Endothelial cell of umbilical vein (primary cell): ENCODE measurements at regions not wholly inside any gene's neighbourhood (a gene's known extent, or its start where the extent isn't known, plus 50 kb on each side); places are given as distances from the start of the nearest gene placed in this dataset.

Experiments used
- BruUV-seq: library from RNA; stranded (reverse); fragments of 400-500 nt; replicated peaks from 2 replicates; lab custom pipeline; 2021; lab: Mats Ljungman, UMichigan
- CTCF ChIA-PET: fragments of 300-600, 350-600 bp; sonication (Branson Sonifier 250); formaldehyde crosslinking; loops from one replicate; lab custom pipeline; 2021; ENCODE audit warnings: antibody characterized with exemption, inconsistent platforms; lab: Charles Lee
- POLR2A ChIA-PET: fragments of 300-600, 350-600 bp; sonication (Branson Sonifier 250); formaldehyde crosslinking; loops from one replicate; lab custom pipeline; 2021; ENCODE audit warnings: antibody characterized with exemption, inconsistent platforms; lab: Charles Lee
- DNase-seq: peaks from one replicate; pipeline ENCODE4 v3.0.0-alpha.2; 2011; ENCODE audit warnings: low read depth, low spot score
- FAIRE-seq: peaks from 2 replicates; lab custom pipeline; 2011; peaks lifted over from hg19 to GRCh38; lab: Jason Lieb, UNC
- H2AFZ ChIP-seq: 2 replicates; pipeline ENCODE4 v1.6.0; 2012; ENCODE audit warnings: low read depth, low read length, control low read depth, inconsistent platforms
- H3K27ac ChIP-seq: 2 replicates; pipeline ENCODE4 v1.5.1; 2011; ENCODE audit warnings: low read depth, mild to moderate bottlenecking, control low read depth, low read length, moderate library complexity; ENCODE audit not compliant: insufficient read depth
- H3K27me3 ChIP-seq, 2 experiments: 2 replicates each; pipeline versions ENCODE4 v1.6.0 to v1.6.1; 2011; ENCODE audit warnings: low read length in 2 of 2, mixed read lengths in 1 of 2; ENCODE audit not compliant: control insufficient read depth in 2 of 2, insufficient read depth in 2 of 2
- H3K36me3 ChIP-seq, 2 experiments: 2 replicates in 1 of 2; 3 replicates in 1 of 2; pipeline ENCODE4 v1.5.1; 2011; ENCODE audit warnings: low read length in 2 of 2, mild to moderate bottlenecking in 1 of 2, moderate library complexity in 1 of 2; ENCODE audit not compliant: control insufficient read depth in 2 of 2, insufficient read depth in 2 of 2; ENCODE audit errors: extremely low read depth in 1 of 2
- H3K4me1 ChIP-seq: 3 replicates; pipeline ENCODE4 v1.5.1; 2011; ENCODE audit warnings: mild to moderate bottlenecking, low read length; ENCODE audit not compliant: control insufficient read depth, insufficient read depth; ENCODE audit errors: extremely low read depth
- H3K4me2 ChIP-seq: 2 replicates; pipeline ENCODE4 v1.6.1; 2011; ENCODE audit warnings: low read length, control low read depth, mixed read lengths; ENCODE audit not compliant: insufficient read depth
- H3K4me3 ChIP-seq, 3 experiments: fragments of 200-600 bp in 1 of 3; sonication (generic), shearing (Covaris generic) in 1 of 3; replicated peaks in 1 of 3; 2 replicates each; pipeline ENCODE4 v1.5.1; 2011 to 2016; ENCODE audit warnings: control low read depth in 3 of 3, low read length in 3 of 3, mild to moderate bottlenecking in 2 of 3, inconsistent platforms in 1 of 3, low read depth in 1 of 3, moderate library complexity in 1 of 3; ENCODE audit not compliant: insufficient read depth in 1 of 3
- H3K79me2 ChIP-seq: 2 replicates; pipeline ENCODE4 v1.6.0; 2012; ENCODE audit warnings: low read length, inconsistent platforms; ENCODE audit not compliant: control insufficient read depth, insufficient read depth
- H3K9ac ChIP-seq: replicated peaks from 2 replicates; pipeline ENCODE3; 2011; ENCODE audit warnings: low read length, control low read depth; ENCODE audit not compliant: insufficient read depth; ENCODE audit errors: extremely low read depth
- H3K9me1 ChIP-seq: replicated peaks from 3 replicates; pipeline ENCODE4 v1.6.0; 2011; ENCODE audit warnings: mild to moderate bottlenecking, low read length; ENCODE audit not compliant: control insufficient read depth, insufficient read depth; ENCODE audit errors: extremely low read depth
- H3K9me3 ChIP-seq: replicated peaks from 2 replicates; pipeline ENCODE4 v1.5.1; 2012; ENCODE audit warnings: low read length, inconsistent platforms; ENCODE audit not compliant: control insufficient read depth, insufficient read depth
- H4K20me1 ChIP-seq: replicated peaks from 2 replicates; pipeline ENCODE3; 2011; ENCODE audit warnings: mild to moderate bottlenecking, low read length; ENCODE audit not compliant: control insufficient read depth, insufficient read depth; ENCODE audit errors: extremely low read depth
- EZH2 ChIP-seq: IDR thresholded peaks from 2 replicates; pipeline ENCODE4 v1.6.1; 2012; ENCODE audit warnings: borderline replicate concordance, low read depth, mild to moderate bottlenecking, moderate library complexity, low read length, inconsistent platforms; ENCODE audit not compliant: severe bottlenecking
- FOS ChIP-seq: IDR thresholded peaks from 2 replicates; pipeline ENCODE4 v1.6.1; 2011; ENCODE audit warnings: mild to moderate bottlenecking, low read length, moderate library complexity, borderline replicate concordance; ENCODE audit not compliant: insufficient read depth
- GATA2 ChIP-seq: IDR thresholded peaks from 2 replicates; pipeline ENCODE4 v1.7.0; 2011; ENCODE audit warnings: low read depth, mild to moderate bottlenecking, moderate library complexity, mixed read lengths, low read length; ENCODE audit not compliant: insufficient read length, insufficient read depth
- JUN ChIP-seq: IDR thresholded peaks from 2 replicates; pipeline ENCODE4 v1.6.1; 2011; ENCODE audit warnings: borderline replicate concordance, low read depth; ENCODE audit not compliant: insufficient read length, insufficient read depth
- MAX ChIP-seq: IDR thresholded peaks from 2 replicates; pipeline ENCODE4 v1.6.1; 2011; ENCODE audit not compliant: insufficient read depth, insufficient read length
- MYC ChIP-seq: IDR thresholded peaks from one replicate; pipeline ENCODE4 v1.6.1; 2011; ENCODE audit warnings: mild to moderate bottlenecking, low read depth, low read length
- POLR2A ChIP-seq: IDR thresholded peaks from 2 replicates; pipeline ENCODE4 v1.6.1; 2012; ENCODE audit warnings: low read depth, mild to moderate bottlenecking, control low read depth, low read length
- POLR2AphosphoS5 ChIP-seq: IDR thresholded peaks from 2 replicates; pipeline ENCODE4 v1.6.1; 2012; ENCODE audit warnings: low read depth, mild to moderate bottlenecking, control low read depth, low read length, moderate library complexity; ENCODE audit not compliant: insufficient read depth
- dilution Hi-C: fragments of 300-500 bp; cut with MboI; formaldehyde crosslinking; loops from one replicate; pipeline ENCODE4 v1.15.0; 2019; ENCODE audit warnings: low sequenced_read_pairs; ENCODE audit not compliant: extremely low pct_ligation_motif_present
- intact Hi-C: fragments of 100-400 bp; cut with micrococcal nuclease; formaldehyde crosslinking; loops from one replicate; pipeline ENCODE4 v1.10.0; 2022
- TF ChIP-seq, protein P1 (sequence below), 2 donors: IDR thresholded peaks; 1 replicate in 1 of 2; 2 replicates in 1 of 2; pipeline ENCODE4 v1.5.1; 2011; ENCODE audit warnings: low read length in 2 of 2, mild to moderate bottlenecking in 2 of 2, moderate library complexity in 2 of 2, control low read depth in 1 of 2, inconsistent platforms in 1 of 2, low read depth in 1 of 2; ENCODE audit not compliant: insufficient read depth in 1 of 2; ENCODE audit errors: extremely low read depth in 1 of 2

DNA sequence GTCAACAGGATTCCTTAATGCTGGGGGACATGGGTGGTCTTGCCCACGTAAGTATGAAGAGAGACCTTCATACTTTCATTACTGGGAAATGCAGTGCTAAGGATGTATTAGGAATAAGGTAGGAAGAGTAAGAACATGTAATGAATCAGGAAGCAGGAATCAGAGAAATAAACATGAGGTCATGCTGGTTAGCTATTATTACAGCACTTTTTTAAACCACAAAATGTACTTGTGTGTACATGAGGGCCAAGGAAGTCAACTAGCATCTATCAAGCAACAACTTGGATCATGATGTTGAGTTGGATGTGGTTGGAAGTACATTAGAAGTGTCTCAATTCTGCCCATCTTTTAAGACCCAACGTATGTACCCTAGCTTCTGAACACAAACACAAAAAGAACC is 63.5 kb upstream of the E2F3 start:
- Histone ChIP-seq H3K79me2 (no peaks in the 10 kb centered on the region), H3K4me2 (no peak overlapping the region), H3K36me3 (no peaks in the 10 kb centered on the region), H3K9me1 (no peaks in the 10 kb centered on the region), H3K4me1 (no peaks in the 10 kb centered on the region), H3K4me3 (no peak overlapping the region), H3K9ac (no peak overlapping the region), H3K27ac (no peak overlapping the region), H4K20me1 (no peaks in the 10 kb centered on the region), H2AFZ (no peak overlapping the region), H3K27me3 (peaks cover 1 to 2% of the 10 kb centered on the region in 2 experiments), H3K9me3 (no peaks in the 10 kb centered on the region)
- DNase-seq, result no peak
- no TSS peak for BruUV-seq
- no peak for FAIRE-seq
- intact Hi-C loops (no loop called here), dilution Hi-C loops (no loop called here)
- TF ChIP-seq, protein P1, sequence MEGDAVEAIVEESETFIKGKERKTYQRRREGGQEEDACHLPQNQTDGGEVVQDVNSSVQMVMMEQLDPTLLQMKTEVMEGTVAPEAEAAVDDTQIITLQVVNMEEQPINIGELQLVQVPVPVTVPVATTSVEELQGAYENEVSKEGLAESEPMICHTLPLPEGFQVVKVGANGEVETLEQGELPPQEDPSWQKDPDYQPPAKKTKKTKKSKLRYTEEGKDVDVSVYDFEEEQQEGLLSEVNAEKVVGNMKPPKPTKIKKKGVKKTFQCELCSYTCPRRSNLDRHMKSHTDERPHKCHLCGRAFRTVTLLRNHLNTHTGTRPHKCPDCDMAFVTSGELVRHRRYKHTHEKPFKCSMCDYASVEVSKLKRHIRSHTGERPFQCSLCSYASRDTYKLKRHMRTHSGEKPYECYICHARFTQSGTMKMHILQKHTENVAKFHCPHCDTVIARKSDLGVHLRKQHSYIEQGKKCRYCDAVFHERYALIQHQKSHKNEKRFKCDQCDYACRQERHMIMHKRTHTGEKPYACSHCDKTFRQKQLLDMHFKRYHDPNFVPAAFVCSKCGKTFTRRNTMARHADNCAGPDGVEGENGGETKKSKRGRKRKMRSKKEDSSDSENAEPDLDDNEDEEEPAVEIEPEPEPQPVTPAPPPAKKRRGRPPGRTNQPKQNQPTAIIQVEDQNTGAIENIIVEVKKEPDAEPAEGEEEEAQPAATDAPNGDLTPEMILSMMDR (IDR thresholded peaks at IDR 0.05; ENCODE audit: extremely low read depth in 1 of 2, insufficient read depth in 1 of 2, low read depth in 1 of 2, low read length in 2 of 2), result no peak
- TF ChIP-seq MYC, result no peak
- no peak for TF ChIP-seq FOS
- no peak for TF ChIP-seq MAX
- no peak for TF ChIP-seq EZH2
- no peak for TF ChIP-seq POLR2AphosphoS5
- TF ChIP-seq GATA2, result no peak
- no peak for TF ChIP-seq JUN
- no peak for TF ChIP-seq POLR2A
- POLR2A ChIA-PET, result no interaction called here
- CTCF ChIA-PET, result interaction anchor here (1.3 kb wide), 1 partner anchor 21 kb away, joined by 3 read pairs; no protein-coding TSS in a partner anchor
